WTC11 (cell line): ENCODE measurements at regions not wholly inside any gene's neighbourhood (a gene's known extent, or its start where the extent isn't known, plus 50 kb on each side); places are given as distances from the start of the nearest gene placed in this dataset.

Source experiments
- ATAC-seq: fragments of 200-7000 bp; cut with Tn5 transposase; 2 replicates; pipeline ENCODE4 v1.10.0; 2021; ENCODE audit warnings: mild to moderate bottlenecking, moderate library complexity
- CTCF ChIA-PET: fragments of 300-600 bp; sonication (Branson Sonifier 250); formaldehyde crosslinking; loops from one replicate; lab custom pipeline; 2021; ENCODE audit warnings: antibody characterized with exemption; lab: Charles Lee
- POLR2A ChIA-PET: fragments of 350-600 bp; sonication (Branson Sonifier 250); formaldehyde crosslinking; loops from one replicate; lab custom pipeline; 2021; ENCODE audit warnings: antibody characterized with exemption; lab: Charles Lee
- DNase-seq: peaks from one replicate; pipeline ENCODE4 v3.0.0; 2021; ENCODE audit warnings: low spot score
- H3K27ac Mint-ChIP-seq: 2 replicates; pipeline ENCODE4 v1.8.0; 2021; ENCODE audit warnings: mixed read lengths
- H3K27me3 Mint-ChIP-seq: 2 replicates; pipeline ENCODE4 v1.8.0; 2021; ENCODE audit warnings: low read depth, mild to moderate bottlenecking, moderate library complexity, mixed read lengths
- H3K36me3 Mint-ChIP-seq: 2 replicates; pipeline ENCODE4 v1.8.0; 2021; ENCODE audit warnings: mixed read lengths
- H3K4me1 Mint-ChIP-seq: 2 replicates; pipeline ENCODE4 v1.8.0; 2022; ENCODE audit warnings: mixed read lengths
- H3K4me3 Mint-ChIP-seq: 2 replicates; pipeline ENCODE4 v1.8.0; 2021; ENCODE audit warnings: mild to moderate bottlenecking, moderate library complexity, mixed read lengths
- H3K9me3 Mint-ChIP-seq: 2 replicates; pipeline ENCODE4 v1.8.0; 2021; ENCODE audit warnings: mixed read lengths
- E2F1 ChIP-seq: sonication (generic); formaldehyde crosslinking; IDR thresholded peaks from 2 replicates; pipeline ENCODE4 v1.8.0; 2022; ENCODE audit warnings: mild to moderate bottlenecking, missing genetic modification reagents
- FOXP4 ChIP-seq: sonication (generic); formaldehyde crosslinking; IDR thresholded peaks from 2 replicates; pipeline ENCODE4 v1.8.0; 2022; ENCODE audit warnings: mild to moderate bottlenecking, missing genetic modification reagents
- GABPB1 ChIP-seq: sonication (generic); formaldehyde crosslinking; IDR thresholded peaks from 2 replicates; pipeline ENCODE4 v1.8.1; 2023; ENCODE audit warnings: mild to moderate bottlenecking, missing genetic modification reagents
- GTF2I ChIP-seq: fragments of 250-450 bp; sonication (Bioruptor Pico); conservative IDR thresholded peaks from 2 replicates; pipeline ENCODE4 v1.4.0; 2021; ENCODE audit warnings: mild to moderate bottlenecking
- HMGA2 ChIP-seq: fragments of 250-450 bp; sonication (Bioruptor Pico); IDR thresholded peaks from 2 replicates; pipeline ENCODE4 v1.4.0; 2021; ENCODE audit warnings: mild to moderate bottlenecking, moderate library complexity
- HMGXB4 ChIP-seq: sonication (generic); formaldehyde crosslinking; IDR thresholded peaks from 2 replicates; pipeline ENCODE4 v1.8.1; 2023; ENCODE audit warnings: mild to moderate bottlenecking, moderate library complexity, missing genetic modification reagents
- IRF2 ChIP-seq: sonication (generic); formaldehyde crosslinking; IDR thresholded peaks from 2 replicates; pipeline ENCODE4 v1.8.0; 2022; ENCODE audit warnings: low read depth, missing genetic modification reagents, borderline replicate concordance
- KAT7 ChIP-seq: sonication (generic); formaldehyde crosslinking; IDR thresholded peaks from 2 replicates; pipeline ENCODE4 v1.8.1; 2023; ENCODE audit warnings: missing genetic modification reagents, mild to moderate bottlenecking, borderline replicate concordance
- NR2C2 ChIP-seq: sonication (generic); formaldehyde crosslinking; IDR thresholded peaks from 2 replicates; pipeline ENCODE4 v1.8.0; 2022; ENCODE audit warnings: mild to moderate bottlenecking, missing genetic modification reagents
- PRDM15 ChIP-seq: sonication (generic); formaldehyde crosslinking; IDR thresholded peaks from 2 replicates; pipeline ENCODE4 v1.8.0; 2022; ENCODE audit warnings: missing genetic modification reagents
- SMAD3 ChIP-seq: sonication (generic); formaldehyde crosslinking; IDR thresholded peaks from 2 replicates; pipeline ENCODE4 v1.8.0; 2022; ENCODE audit warnings: missing genetic modification reagents, mild to moderate bottlenecking, borderline replicate concordance
- ZBTB21 ChIP-seq: sonication (generic); formaldehyde crosslinking; IDR thresholded peaks from 2 replicates; pipeline ENCODE4 v1.8.1; 2023; ENCODE audit warnings: mild to moderate bottlenecking, missing genetic modification reagents, borderline replicate concordance
- ZNF232 ChIP-seq: sonication (generic); formaldehyde crosslinking; IDR thresholded peaks from 2 replicates; pipeline ENCODE4 v1.8.0; 2022; ENCODE audit warnings: mild to moderate bottlenecking, missing genetic modification reagents
- ZNF281 ChIP-seq: sonication (generic); formaldehyde crosslinking; IDR thresholded peaks from 2 replicates; pipeline ENCODE4 v1.8.0; 2023; ENCODE audit warnings: mild to moderate bottlenecking, missing genetic modification reagents
- ZNF317 ChIP-seq: sonication (generic); formaldehyde crosslinking; IDR thresholded peaks from 2 replicates; pipeline ENCODE4 v1.8.1; 2023; ENCODE audit warnings: low read depth, mild to moderate bottlenecking, moderate library complexity, missing genetic modification reagents, borderline replicate concordance
- ZNF396 ChIP-seq: fragments of 250-450 bp; sonication (Bioruptor Pico); IDR thresholded peaks from 2 replicates; pipeline ENCODE4 v1.8.0; 2021; ENCODE audit warnings: mild to moderate bottlenecking, moderate library complexity, borderline replicate concordance
- ZNF423 ChIP-seq: fragments of 250-450 bp; sonication (Bioruptor Pico); IDR thresholded peaks from 2 replicates; pipeline ENCODE4 v2.1.2; 2022; ENCODE audit warnings: mild to moderate bottlenecking, moderate library complexity

- TF ChIP-seq ZBTB21 (peak; percentile 83; the same call in 1 of the 2 replicates), ZNF317 (no peak), SMAD3 (CRISPR knock-in tag) (no peak), GABPB1 (CRISPR knock-in tag) (no peak)
- TF ChIP-seq, all 79 proteins: peak for 1
- POLR2A ChIA-PET, result no interaction called here
These were observed 222.8 kb downstream of the LY86 start for GRCh38 chr6:6811128-6812009.

GRCh38 chr6:6812427-6812826, 223.9 kb downstream of the LY86 start:
- H3K4me3 Mint-ChIP-seq, result no peak overlapping the region
- ATAC-seq, result peak; percentile 44
- DNase-seq, result no peak
- no peaks in the 10 kb centered on the region for H3K36me3 Mint-ChIP-seq
- H3K27ac Mint-ChIP-seq, result peak overlapping the region; percentile 37; the same call in 1 of the 2 replicates
- no peaks in the 10 kb centered on the region; the same call in 1 of the 2 replicates for H3K27me3 Mint-ChIP-seq
- no peak for TF ChIP-seq ZNF232
- TF ChIP-seq IRF2 (CRISPR knock-in tag), result no peak
- TF ChIP-seq GTF2I, result no peak
- ChIA-PET POLR2A (no interaction called here), CTCF (interaction anchor here (0.8 to 2.1 kb wide), 3 partner anchors 13 to 137 kb away, joined by 3 to 7 read pairs (median 4); no protein-coding TSS in a partner anchor)
- H3K9me3 Mint-ChIP-seq, result peaks cover 2% of the 10 kb centered on the region; the same call in 1 of the 2 replicates
- peaks cover 30% of the 10 kb centered on the region for H3K4me1 Mint-ChIP-seq

More at GRCh38 chr6:6811128-6812009, 222.8 kb downstream of the LY86 start:
- Mint-ChIP-seq H3K36me3 (no peaks in the 10 kb centered on the region), H3K4me1 (peaks cover 30% of the 10 kb centered on the region), H3K4me3 (peak overlapping the region; percentile 42), H3K9me3 (no peaks in the 10 kb centered on the region), H3K27me3 (no peaks in the 10 kb centered on the region; the same call in 1 of the 2 replicates), H3K27ac (peak overlapping the region; percentile 86; the same call in 1 of the 2 replicates)
- DNase-seq, result peak; percentile 21
- ATAC-seq, result peak; percentile 84
- CTCF ChIA-PET, result interaction anchor here (0.8 to 2.1 kb wide), 2 partner anchors 23 to 52 kb away, joined by 4 to 7 read pairs; no protein-coding TSS in a partner anchor

- Mint-ChIP-seq H3K27me3 (no peaks in the 10 kb centered on the region; the same call in 1 of the 2 replicates), H3K4me1 (peaks cover 27% of the 10 kb centered on the region), H3K36me3 (no peaks in the 10 kb centered on the region), H3K27ac (no peak overlapping the region), H3K4me3 (no peak overlapping the region), H3K9me3 (peaks cover 3% of the 10 kb centered on the region; the same call in 1 of the 2 replicates)
- ATAC-seq (no peak), DNase-seq (no peak)
- CTCF ChIA-PET, result interaction anchor here (1.3 kb wide), 1 partner anchor 27 kb away, joined by 3 read pairs; no protein-coding TSS in a partner anchor
- POLR2A ChIA-PET, result no interaction called here
- TF ChIP-seq ZNF396 (CRISPR knock-in tag) (no peak), ZNF281 (CRISPR knock-in tag) (no peak), NR2C2 (CRISPR knock-in tag) (no peak), FOXP4 (CRISPR knock-in tag) (no peak), ZNF423 (CRISPR knock-in tag) (no peak), PRDM15 (CRISPR knock-in tag) (no peak), GABPB1 (CRISPR knock-in tag) (no peak), E2F1 (CRISPR knock-in tag) (no peak), HMGXB4 (CRISPR knock-in tag) (no peak), HMGA2 (no peak), KAT7 (CRISPR knock-in tag) (no peak)
These were observed 227.2 kb downstream of the LY86 start for GRCh38 chr6:6815732-6816131.
